ENCODE measurements at regions not wholly inside any gene's neighbourhood (a gene's known extent, or its start where the extent isn't known, plus 50 kb on each side); places are given as distances from the start of the nearest gene placed in this dataset.
"Not testable (repeated sequence)": the region's sequence is repeated elsewhere in the genome, so short reads cannot be mapped to it uniquely, and the experiment has no call there.

DNA sequence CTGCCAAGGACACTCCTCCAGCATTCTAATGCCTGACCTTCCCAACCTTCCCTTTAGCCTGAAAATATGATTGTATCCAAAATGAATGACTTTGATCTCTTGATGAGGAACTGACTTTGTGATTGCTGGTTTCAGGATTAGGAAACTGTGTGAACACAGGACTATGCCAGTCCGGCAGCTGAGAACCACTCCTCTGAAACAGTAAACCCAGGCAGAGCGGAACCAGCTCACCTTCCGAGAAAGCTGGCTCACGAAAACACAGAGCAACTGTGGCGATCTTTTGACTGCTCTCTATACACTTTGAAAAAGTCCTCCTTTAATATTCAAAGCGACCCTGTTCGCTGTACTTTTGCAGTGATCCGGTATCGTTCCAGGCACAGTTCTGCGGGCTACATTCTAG, 258.8 kb upstream of the IRS2 start:
- DNase-seq, result no peak

DNA sequence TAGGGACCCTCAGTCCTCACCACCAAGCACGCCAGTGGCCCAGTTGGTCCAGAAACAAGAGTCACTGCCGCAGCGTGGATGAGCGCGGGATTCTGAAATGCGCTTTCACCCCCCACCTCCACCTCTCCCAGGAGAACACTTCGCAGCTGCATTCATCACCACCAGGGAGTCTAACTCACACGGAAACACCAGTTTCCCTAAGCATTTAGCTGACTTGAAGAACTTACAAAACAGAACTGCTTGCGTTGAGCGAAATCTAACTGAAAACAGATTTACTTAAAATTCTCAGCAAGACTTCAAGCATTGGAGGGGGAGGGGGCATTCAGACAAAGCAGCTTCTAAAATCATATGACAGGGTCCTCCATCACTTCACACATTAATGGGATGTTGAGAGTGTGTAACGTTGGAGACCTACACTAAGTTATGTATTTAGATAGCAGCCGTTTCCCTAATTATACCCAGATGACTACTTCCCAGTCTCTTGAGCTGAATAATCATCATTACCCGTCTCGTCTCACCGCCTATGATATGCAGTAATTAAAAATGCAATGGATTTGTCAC, 258.2 kb upstream of the IRS2 start:
- no peak for DNase-seq

- no peak for DNase-seq
These were observed 256.0 kb upstream of the IRS2 start for GRCh38 chr13:110042253-110042950.

- not testable (repeated sequence) for DNase-seq
These were observed 255.3 kb upstream of the IRS2 start for GRCh38 chr13:110041638-110042037.

GRCh38 chr13:110037925-110038573, 251.7 kb upstream of the IRS2 start:
- no peak for DNase-seq

DNA sequence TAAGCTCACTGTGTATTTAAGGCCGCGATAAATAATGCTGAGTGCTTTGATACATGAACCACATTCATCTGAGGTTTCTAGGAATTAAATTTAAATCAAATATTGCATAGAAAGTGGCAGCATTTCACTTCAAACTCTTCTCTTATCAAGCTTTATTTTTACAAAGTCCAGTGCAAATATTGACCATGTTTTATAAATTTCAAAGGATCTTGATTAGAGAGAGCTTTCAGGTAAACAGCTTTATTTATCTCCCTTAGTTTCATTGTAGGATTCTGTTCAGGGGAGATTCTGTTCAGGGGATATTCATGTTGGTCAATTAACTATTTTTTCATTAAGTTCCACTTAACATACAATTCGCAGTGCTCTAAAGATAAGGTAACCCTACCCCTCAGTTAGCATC, 249.7 kb upstream of the IRS2 start:
- DNase-seq, result no peak

DNA sequence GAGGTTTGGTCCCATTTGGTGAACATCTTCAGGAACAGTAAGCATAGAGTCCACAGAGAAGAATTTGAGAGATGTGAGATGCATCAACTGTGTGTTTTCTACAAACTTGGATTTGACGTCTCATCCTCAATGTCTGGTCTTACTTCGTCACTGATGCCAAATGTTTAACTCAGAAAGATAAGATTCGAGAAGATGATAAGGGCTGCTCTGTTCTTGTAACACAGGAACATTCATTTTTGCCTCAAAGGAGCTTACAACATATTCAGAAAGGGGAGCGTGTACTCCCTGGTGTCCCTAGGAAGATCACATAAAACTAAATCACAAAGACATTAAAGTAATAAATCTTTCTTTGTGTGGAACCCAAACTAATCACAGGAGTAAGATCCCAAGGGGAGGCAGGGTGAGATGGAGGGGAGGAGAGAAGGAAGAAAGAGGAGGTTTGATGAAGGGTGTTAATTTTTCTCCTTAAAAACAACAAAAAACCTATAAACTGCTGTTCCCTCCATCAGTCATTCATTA, 247.7 kb upstream of the IRS2 start:
- DNase-seq, result no peak

DNA sequence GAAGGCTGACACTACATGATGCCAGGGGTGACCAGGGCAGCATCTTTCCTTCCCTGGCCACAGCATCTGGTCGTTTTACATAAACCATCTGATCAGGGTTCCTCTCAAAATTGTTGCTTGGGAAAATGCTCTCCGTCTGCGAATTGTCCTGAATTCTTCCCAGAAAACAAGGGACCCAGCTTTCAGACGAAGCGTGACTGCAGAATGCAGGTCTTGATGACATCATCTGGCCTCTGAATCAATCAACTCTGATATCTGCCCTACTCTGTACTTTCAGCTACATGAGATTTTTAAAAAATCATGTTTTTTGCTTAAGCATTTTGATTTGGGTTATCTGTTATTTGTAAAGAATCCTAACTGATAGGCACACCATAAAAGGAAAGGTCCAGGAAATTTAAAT, 246.6 kb upstream of the IRS2 start:
- no peak for DNase-seq

DNA sequence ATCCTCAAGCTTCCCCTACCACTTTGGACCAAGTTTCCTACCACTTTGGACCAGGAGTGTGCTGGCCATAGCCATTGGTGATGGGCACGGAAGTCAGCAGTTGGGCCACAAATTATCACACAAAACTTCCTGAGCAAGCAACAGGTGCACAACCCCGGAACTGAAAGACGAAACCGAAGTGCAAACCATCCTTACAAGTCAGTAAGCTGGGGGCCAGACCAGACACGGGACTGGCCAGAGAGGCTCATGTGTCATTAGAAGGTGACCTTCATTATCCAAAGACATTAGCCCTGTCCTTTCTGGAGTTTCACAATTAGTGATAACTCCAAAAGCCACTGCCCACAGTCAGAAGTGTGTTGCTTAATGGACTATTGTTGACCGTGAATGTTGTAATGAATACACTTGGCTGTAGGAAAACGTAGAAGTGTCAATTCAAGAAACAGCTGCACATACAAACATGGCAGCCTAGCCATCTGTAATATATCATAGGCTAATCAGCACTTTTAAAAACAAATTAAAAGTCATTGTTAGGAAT, 244.1 kb upstream of the IRS2 start:
- no peak for DNase-seq

- no peak for DNase-seq
These were observed 242.6 kb upstream of the IRS2 start for GRCh38 chr13:110028838-110029621.

DNA sequence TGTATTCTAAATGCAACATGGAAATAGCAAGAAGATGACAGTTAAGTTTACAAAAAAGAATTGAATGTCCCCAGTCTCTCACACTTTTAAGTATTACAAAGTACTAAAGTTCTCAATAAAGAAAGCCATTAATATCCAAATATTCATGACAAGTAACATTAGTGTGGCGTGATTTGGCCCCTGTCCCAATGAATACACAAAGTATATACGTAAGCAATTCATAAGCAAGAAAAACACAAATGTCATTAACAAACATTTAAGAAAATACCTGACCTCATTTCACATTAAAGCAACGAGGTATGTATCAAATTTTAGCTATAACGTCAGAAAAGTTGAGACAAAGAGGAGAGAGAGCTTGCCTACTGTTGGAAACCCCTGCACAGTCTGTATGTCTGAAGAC, 241.9 kb upstream of the IRS2 start:
- no peak for DNase-seq

DNA sequence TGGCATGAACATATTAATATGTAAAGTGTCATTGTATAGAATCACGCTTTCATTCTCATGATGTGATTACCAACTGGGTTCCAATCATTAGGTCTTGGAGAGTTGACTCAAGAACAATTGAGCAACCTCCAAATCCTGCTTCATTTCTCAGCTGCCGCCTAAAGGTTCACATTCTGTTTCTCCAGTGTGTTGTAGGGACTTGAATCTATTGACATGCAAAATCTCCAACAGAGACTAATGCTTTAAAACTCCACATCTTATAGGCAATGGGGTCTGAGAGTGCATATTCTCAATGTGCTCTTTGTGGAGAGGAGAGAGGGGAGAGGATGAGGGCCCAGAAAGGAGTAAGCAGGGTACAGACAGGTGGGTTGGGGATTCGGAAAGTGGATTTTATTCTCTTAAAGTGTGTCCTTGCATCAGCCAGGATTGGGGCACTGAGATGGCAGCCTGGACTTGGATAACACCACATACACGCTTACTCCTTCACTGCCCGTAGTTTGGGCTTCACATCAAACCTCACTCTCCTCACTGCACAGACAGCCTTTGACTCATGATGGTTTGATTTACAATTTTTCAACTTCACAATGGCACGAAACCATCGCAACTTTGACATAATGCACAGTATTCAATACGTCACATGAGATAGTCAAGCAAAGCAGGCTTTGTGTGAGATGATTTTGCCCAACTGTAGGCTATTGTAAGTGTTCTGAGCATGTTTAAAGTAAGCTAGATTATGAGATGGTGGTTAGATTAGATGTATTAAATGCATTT, 241.3 kb upstream of the IRS2 start:
- DNase-seq, result no peak

DNA sequence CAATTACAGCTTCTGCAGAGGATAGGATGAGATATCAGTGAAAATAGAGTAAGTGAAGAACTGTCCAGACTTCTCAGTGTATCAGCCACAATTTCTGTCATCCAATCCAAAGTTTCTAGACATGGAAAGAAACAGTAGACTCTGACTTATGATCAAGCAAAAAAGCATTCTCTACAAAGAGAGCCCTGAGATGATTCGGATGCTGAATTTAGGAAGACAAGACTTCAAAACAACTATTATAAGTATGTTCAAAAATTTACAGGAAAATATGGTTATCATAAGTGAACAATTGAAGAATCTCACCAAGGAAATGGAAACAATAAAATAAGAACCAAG, 238.2 kb upstream of the IRS2 start:
- DNase-seq, result no peak

- peak in 8 of 51 donors; percentile 4 to 24 (median 16) for DNase-seq
These were observed 237.6 kb upstream of the IRS2 start for GRCh38 chr13:110023729-110024644.

- DNase-seq, result no peak
These were observed 231.6 kb upstream of the IRS2 start for GRCh38 chr13:110018009-110018408.

GRCh38 chr13:110017379-110017778, 231.0 kb upstream of the IRS2 start:
- no peak for DNase-seq

DNA sequence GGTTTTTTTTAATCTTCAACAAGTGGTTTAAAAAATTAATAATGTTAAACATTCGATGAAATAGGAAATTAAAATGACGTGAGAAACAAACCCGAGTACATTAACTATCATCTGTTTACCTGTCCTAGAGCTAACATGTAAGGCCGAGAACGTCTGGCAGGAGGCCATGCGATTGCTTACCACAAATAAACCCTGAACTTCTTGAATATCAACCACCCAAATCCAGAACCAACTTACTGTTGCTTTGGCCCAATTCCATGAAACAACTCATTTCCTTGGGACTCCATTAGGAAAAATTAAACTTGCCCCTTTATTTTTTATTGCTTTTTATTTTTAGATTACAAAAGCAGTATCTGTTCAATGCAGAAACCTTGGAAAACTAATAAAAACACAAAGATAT, 228.9 kb upstream of the IRS2 start:
- no peak for DNase-seq

DNA sequence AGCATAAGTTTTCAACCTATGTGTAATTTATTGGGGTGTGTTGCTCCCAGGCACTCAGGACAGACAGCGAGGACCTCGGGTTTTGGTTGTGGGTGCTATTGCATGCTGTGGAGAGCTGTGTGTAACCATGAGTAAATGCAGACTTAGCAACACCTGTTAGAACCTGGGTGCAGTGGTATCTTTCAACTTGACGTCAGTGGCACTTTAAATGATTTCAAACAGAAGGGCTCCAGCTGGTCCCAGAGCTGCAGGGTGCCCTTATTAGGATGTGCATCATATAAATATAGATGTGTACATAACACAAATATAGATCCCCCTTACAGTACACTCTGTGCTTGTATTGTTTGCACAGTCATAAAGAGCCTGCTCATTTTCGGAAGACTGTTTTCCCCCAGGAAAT, 228.3 kb upstream of the IRS2 start:
- no peak for DNase-seq

DNA sequence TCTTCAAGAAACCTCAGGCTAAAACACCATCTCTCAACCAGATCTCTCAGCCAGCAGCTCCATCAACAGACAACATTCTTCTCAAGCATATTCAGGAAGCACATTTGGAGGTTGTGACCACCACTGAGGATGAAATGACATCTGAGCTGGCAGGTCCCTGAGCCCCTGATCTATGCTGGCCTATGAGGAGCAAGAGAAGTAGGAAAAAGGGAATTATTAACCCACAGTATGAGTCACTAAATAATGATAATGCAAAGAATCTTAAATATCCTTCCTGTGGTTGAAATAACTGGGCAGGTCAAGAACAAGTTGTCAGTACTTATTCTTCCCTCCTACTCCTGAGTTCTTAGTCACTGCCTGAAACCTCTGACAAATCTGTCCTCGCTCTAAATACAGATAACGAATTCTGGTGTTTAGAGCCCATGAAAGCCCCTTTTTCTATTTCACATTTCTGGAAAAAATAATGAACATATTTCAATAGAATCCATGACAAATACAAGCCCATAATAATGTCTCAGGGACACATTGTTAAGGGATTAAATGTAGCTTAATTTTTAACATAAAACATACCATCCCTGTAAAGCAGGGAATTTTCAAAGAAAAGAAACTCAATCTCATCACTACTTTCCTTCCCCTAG, 225.8 kb upstream of the IRS2 start:
- no peak for DNase-seq
